ENCODE measurements at regions not wholly inside any gene's neighbourhood (a gene's known extent, or its start where the extent isn't known, plus 50 kb on each side); places are given as distances from the start of the nearest gene placed in this dataset.
"Not testable (repeated sequence)": the region's sequence is repeated elsewhere in the genome, so short reads cannot be mapped to it uniquely, and the experiment has no call there.

GRCh38 chr2:87657915-87658314 lies 90.0 kb upstream of the PLGLB2 start:
- not testable (repeated sequence) for H3K27me3 ChIP-seq (ENCODE audit: control insufficient read depth, insufficient read depth, low read length); H3K36me3 ChIP-seq (ENCODE audit: control insufficient read depth, insufficient read depth, low read length); DNase-seq (ENCODE audit: low read depth); H3K4me3 ChIP-seq (ENCODE audit: low read depth, low read length); FAIRE-seq

DNA sequence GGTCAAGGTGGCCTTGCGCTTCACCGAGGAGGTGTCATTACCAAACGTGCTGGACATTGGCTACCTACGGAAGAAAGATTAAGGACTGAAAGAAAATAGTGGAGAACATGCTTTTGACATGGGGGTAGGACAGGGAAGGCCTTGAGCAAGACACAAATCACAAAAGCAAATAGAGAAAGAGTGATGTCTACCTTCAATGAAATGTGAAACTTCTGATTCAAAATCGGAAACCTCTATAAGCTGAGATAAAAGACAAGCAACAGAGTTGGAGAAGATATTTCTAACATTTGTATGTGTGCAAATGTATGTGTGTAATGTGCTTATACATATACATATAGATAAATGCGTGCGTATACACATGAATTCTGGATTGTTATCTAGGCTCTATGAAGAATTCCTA lies 89.5 kb upstream of the PLGLB2 start:
- FAIRE-seq; H3K36me3 ChIP-seq (ENCODE audit: control insufficient read depth, insufficient read depth, low read length): not testable (repeated sequence)

DNA sequence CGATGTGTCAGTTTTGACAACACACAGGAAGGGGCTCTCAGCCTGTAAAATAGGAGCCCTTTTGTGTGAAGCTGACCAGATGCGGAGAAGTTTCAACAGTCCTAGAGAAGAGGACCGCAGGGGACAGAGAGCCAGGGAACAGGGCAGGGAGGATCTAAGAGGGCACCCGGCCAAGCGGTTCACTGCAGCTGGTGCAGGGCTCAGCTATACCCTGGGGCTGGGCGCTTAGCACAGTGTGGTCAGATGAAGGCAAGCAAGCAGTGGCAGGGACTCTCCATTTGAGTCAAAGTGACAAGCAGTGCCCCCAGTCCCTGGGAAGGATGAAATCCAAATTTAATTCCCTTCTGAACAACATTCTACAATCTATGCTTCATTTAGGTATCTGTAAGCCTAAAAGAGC lies 88.9 kb upstream of the PLGLB2 start:
- H3K27me3 ChIP-seq (ENCODE audit: control insufficient read depth, insufficient read depth, low read length); H3K36me3 ChIP-seq (ENCODE audit: control insufficient read depth, insufficient read depth, low read length); DNase-seq (ENCODE audit: low read depth); H3K4me3 ChIP-seq (ENCODE audit: low read depth, low read length); FAIRE-seq: not testable (repeated sequence)

More for the DNA sequence above, 89.5 kb upstream of the PLGLB2 start:
- H3K27me3 ChIP-seq (ENCODE audit: control insufficient read depth, insufficient read depth, low read length); DNase-seq (ENCODE audit: low read depth); H3K4me3 ChIP-seq (ENCODE audit: low read depth, low read length): not testable (repeated sequence)

DNA sequence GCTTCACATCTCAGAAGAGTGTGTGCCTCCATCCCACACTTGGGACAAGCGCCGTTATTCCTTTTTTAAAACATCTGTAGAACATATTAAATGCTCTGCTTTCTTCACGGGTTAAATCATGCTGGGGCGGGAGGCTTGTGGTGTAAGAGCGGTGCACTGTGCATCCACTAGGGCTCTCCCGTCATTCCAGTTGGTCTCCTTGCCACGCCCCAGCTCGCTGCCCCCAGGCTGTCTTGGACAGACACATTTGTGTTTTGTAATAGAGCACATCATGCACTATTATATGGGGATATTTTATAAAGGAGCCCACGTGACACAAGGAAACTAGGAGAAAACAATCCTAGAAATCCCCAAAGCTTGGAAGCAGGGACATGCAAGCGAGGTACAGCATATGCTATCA lies 87.7 kb upstream of the PLGLB2 start:
- DNase-seq (ENCODE audit: low read depth), result peak; percentile 23
- H3K36me3 ChIP-seq (ENCODE audit: control insufficient read depth, insufficient read depth, low read length); FAIRE-seq; H3K27me3 ChIP-seq (ENCODE audit: control insufficient read depth, insufficient read depth, low read length); H3K4me3 ChIP-seq (ENCODE audit: low read depth, low read length): not testable (repeated sequence)

DNA sequence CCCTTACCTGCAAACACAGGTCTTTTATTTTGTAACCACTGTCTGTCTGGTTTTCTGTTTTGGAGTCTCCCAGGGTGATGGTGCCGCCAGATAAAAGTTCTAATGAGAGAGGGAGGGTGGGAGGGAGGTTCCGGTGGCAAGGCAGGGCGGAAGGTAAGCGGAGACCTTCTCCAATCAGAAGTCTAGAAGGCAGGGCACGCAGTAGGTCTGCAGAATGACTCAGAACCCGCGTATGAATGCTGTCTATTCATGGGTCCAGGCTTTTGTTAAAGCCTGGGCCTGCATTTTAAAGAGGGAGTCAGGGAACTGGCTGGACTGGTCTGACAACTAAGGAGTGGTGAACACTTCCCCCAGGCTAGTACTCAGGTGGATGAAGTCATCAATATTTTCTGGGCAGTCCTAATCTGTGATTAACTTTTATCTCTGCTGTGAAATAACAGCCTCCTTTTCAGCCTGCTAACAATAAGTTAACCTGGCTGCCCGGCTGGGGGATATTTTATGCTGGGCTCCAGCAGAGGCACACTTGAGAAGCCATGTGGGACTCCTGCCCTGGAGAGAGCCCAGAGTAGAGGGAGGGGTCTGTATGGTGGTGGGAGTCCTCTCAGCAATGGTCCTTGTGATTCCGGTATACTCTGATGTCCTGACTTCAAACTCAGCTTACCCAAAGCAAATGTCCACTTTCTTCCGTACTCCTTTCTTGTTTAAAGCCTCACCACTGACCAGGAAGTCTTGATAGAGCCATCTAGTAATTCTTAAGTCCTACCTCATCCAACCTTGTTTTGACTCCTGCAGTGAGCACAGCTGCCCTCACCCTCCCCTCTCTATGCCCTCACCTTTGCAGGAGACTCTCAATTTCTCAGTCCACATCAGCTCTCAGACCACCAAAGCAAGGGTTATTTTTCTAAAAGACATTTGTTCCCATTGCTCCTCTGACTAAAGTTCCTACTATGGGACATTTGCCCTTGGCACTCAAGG lies 85.3 kb upstream of the PLGLB2 start:
- peak; percentile 87 for FAIRE-seq
- H3K4me3 ChIP-seq (ENCODE audit: low read depth, low read length); H3K36me3 ChIP-seq (ENCODE audit: control insufficient read depth, insufficient read depth, low read length); H3K27me3 ChIP-seq (ENCODE audit: control insufficient read depth, insufficient read depth, low read length): not testable (repeated sequence)
- DNase-seq (ENCODE audit: low read depth), result peak; percentile 85

GRCh38 chr2:87663347-87663746 lies 84.5 kb upstream of the PLGLB2 start:
- not testable (repeated sequence) for H3K4me3 ChIP-seq (ENCODE audit: low read depth, low read length); H3K36me3 ChIP-seq (ENCODE audit: control insufficient read depth, insufficient read depth, low read length); DNase-seq (ENCODE audit: low read depth); FAIRE-seq; H3K27me3 ChIP-seq (ENCODE audit: control insufficient read depth, insufficient read depth, low read length)

GRCh38 chr2:87667027-87667426 lies 80.9 kb upstream of the PLGLB2 start:
- not testable (repeated sequence) for DNase-seq (ENCODE audit: low read depth)

DNA sequence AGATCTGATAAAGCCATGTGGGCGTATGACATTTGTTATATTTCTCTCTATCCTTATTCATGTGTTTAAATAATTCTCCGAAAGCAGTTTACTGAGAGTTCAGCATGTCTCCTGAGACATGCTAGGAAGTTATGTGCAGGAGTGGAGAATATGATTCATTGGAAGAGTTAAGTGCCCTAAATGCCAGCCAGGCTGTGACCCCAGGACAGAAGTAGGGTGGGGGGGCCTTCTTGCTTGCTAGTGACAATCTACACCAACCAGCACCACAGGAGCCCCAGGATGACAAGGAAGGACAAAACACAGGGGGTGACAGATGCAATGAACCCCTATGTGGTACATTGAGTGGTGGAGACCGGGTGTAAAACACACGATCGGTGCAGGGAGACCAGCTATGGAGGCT lies 79.5 kb upstream of the PLGLB2 start:
- not testable (repeated sequence) for H3K36me3 ChIP-seq (ENCODE audit: control insufficient read depth, insufficient read depth, low read length); H3K27me3 ChIP-seq (ENCODE audit: control insufficient read depth, insufficient read depth, low read length); H3K4me3 ChIP-seq (ENCODE audit: low read depth, low read length); FAIRE-seq; DNase-seq (ENCODE audit: low read depth)

More at GRCh38 chr2:87667027-87667426, 80.9 kb upstream of the PLGLB2 start:
- FAIRE-seq; H3K4me3 ChIP-seq (ENCODE audit: low read depth, low read length); H3K27me3 ChIP-seq (ENCODE audit: control insufficient read depth, insufficient read depth, low read length); H3K36me3 ChIP-seq (ENCODE audit: control insufficient read depth, insufficient read depth, low read length): not testable (repeated sequence)

DNA sequence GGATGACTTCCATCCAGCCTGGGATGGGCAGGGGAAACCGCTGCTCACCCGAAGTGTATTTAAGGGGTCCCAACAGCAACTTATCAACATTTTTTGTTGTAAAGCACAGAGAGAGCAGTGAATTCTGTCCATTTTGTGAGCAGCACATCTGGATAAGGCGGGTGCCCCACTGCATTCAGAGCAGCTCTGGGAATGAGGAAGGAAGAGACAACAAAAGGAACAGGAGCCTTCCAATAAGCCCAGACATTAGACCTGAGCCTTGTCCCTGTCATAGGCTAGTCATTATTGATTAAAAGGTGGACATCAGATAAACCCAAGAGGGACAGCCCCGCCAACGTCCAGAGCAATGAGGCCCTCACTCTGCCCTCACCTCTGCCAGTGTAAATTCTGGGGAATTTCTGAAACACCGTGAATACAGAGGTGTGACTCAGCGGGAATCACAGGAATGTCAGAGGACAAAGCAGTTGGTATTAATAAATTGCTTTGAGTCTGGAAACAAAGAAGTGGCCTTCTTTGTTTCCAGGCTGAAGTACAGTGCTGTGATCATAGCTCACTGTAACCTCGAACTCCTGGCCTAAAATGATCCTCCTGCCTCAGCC lies 78.2 kb upstream of the PLGLB2 start:
- FAIRE-seq; DNase-seq (ENCODE audit: low read depth): not testable (repeated sequence)

GRCh38 chr2:87672404-87672803 lies 75.5 kb upstream of the PLGLB2 start:
- H3K36me3 ChIP-seq (ENCODE audit: control insufficient read depth, insufficient read depth, low read length); FAIRE-seq; DNase-seq (ENCODE audit: low read depth); H3K4me3 ChIP-seq (ENCODE audit: low read depth, low read length); H3K27me3 ChIP-seq (ENCODE audit: control insufficient read depth, insufficient read depth, low read length): not testable (repeated sequence)

More for the DNA sequence above, 78.2 kb upstream of the PLGLB2 start:
- not testable (repeated sequence) for H3K36me3 ChIP-seq (ENCODE audit: control insufficient read depth, insufficient read depth, low read length); H3K4me3 ChIP-seq (ENCODE audit: low read depth, low read length); H3K27me3 ChIP-seq (ENCODE audit: control insufficient read depth, insufficient read depth, low read length)

DNA sequence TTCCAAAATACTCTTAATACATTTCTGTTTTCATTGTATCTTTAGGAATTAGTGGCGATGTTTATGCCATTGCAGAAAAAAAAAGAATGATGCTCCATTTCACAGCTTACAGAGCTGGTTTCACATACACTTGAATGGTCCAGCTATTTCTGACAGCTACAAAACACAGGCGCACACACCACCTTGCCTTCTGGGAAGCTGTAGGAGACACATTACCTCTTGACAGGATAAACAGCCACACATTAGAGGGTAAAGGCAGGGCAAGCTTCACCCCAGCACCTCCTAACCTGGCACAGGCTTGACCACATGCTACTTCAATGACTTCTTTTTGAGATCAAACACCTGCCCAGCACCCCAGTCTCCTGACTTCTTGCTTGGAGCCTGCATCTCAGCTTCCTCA lies 73.2 kb upstream of the PLGLB2 start:
- not testable (repeated sequence) for H3K27me3 ChIP-seq (ENCODE audit: control insufficient read depth, insufficient read depth, low read length); H3K4me3 ChIP-seq (ENCODE audit: low read depth, low read length); H3K36me3 ChIP-seq (ENCODE audit: control insufficient read depth, insufficient read depth, low read length); FAIRE-seq; DNase-seq (ENCODE audit: low read depth)

GRCh38 chr2:87675487-87675886 lies 72.4 kb upstream of the PLGLB2 start:
- not testable (repeated sequence) for FAIRE-seq; H3K27me3 ChIP-seq (ENCODE audit: control insufficient read depth, insufficient read depth, low read length)

GRCh38 chr2:87677421-87677923 lies 70.4 kb upstream of the PLGLB2 start:
- not testable (repeated sequence) for FAIRE-seq; H3K4me3 ChIP-seq (ENCODE audit: low read depth, low read length); H3K27me3 ChIP-seq (ENCODE audit: control insufficient read depth, insufficient read depth, low read length); H3K36me3 ChIP-seq (ENCODE audit: control insufficient read depth, insufficient read depth, low read length); DNase-seq (ENCODE audit: low read depth)

More at GRCh38 chr2:87675487-87675886, 72.4 kb upstream of the PLGLB2 start:
- DNase-seq (ENCODE audit: low read depth); H3K36me3 ChIP-seq (ENCODE audit: control insufficient read depth, insufficient read depth, low read length); H3K4me3 ChIP-seq (ENCODE audit: low read depth, low read length): not testable (repeated sequence)

- DNase-seq (ENCODE audit: low read depth); H3K36me3 ChIP-seq (ENCODE audit: control insufficient read depth, insufficient read depth, low read length); FAIRE-seq; H3K27me3 ChIP-seq (ENCODE audit: control insufficient read depth, insufficient read depth, low read length); H3K4me3 ChIP-seq (ENCODE audit: low read depth, low read length): not testable (repeated sequence)
Observed at GRCh38 chr2:87678742-87679173, 69.1 kb upstream of the PLGLB2 start.

All from bronchial epithelial cell (primary cell).